ENCODE measurements at regions not wholly inside any gene's neighbourhood (a gene's known extent, or its start where the extent isn't known, plus 50 kb on each side); places are given as distances from the start of the nearest gene placed in this dataset.

DNA sequence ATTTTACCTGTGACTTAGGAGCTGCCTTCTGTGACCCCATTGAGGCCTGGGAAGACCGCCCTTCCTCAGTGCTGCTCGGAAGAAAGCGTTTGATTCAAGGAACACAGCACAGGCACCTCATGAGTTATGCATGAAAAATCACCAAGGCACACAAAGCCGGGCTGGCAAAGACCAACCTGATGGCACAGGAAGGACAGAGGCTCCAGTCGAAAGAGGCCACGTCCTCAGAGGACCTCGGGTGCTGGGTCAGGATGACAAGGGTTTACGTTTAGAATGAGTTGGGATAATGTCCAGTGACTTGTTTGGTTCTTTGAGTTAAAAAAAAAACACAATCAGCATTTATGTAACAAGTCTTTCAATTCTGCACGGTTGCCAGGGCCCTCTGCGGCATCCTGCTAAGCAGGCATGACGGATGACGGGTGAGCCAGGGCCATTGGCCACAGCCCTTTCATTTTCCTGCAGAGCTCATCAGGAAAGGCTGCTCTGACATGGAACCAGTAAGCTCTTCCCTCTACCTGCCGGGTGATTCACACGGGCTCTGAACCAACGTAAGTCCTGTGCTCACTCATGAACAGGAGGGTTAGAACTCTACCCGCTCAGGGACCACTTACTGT lies 112.8 kb downstream of the DACT2 start:
- TF ChIP-seq EZH2phosphoT487 (IDR thresholded peaks at IDR 0.05; ENCODE audit: borderline replicate concordance, low read depth, low read length) (no peak), CTCF (conservative IDR thresholded peaks at IDR 0.05; ENCODE audit: low read length) (no peak)
